ENCODE measurements at regions not wholly inside any gene's neighbourhood (a gene's known extent, or its start where the extent isn't known, plus 50 kb on each side); places are given as distances from the start of the nearest gene placed in this dataset.
"Not testable (repeated sequence)": the region's sequence is repeated elsewhere in the genome, so short reads cannot be mapped to it uniquely, and the experiment has no call there.

DNA sequence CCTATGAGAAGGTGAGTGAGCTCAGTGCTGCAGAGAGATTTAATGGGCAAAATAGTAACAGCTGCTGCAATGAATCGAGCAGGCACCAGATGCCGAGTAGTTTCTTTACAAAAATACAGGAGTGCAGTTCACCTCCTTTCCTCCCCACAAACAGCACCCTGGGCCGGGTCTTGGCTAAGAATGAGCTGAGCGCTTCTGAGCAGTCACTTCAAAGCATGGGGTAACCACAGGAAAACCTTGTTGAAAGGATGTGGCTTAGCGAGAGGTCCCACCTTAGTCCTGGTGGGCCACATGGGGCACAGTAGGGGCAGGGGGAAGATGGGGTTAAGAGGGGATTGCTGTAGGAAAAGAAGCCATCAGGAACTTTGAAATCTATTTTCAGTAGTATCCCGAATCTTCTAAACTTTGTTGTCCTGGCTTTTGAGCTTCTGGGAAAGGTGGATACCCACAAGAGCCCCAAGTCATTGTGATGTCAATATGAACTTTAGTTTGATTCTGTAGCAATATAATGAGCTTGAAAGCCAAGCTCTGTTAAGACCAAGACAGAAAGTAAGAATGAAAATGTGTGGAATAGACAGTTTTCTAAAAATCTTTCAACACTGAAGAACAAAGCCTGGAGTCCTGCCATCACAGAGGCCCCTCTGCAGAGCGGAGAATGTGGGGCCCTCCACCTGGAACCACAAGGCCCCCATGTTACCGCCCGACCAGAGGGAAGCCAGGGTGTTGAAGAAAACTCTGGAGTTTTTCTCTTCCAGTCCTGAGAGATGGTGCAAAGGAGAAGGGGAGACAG, 101.0 kb upstream of the ZNF236 start:
- DNase-seq (ENCODE audit: low read depth): no peak

DNA sequence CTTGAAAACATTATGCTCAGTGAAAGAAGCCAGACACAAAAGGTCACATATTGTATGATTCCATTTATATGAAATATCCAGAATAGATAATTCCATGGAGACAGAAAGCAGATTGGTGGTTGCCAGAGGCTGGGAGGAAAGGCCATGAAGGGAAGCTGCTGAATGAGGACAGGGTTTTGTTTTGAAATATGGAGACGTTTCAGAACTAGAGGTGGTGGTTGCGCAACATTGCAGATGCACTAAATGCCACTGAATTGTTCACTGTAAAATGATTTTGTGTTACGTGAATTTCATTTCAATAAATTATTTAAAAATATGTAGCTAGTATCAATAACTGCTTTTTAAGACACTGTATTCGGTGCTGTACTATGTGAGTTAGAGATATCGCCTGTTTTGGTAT, 101.7 kb upstream of the ZNF236 start:
- peak; percentile 22 for DNase-seq (ENCODE audit: low read depth)

DNA sequence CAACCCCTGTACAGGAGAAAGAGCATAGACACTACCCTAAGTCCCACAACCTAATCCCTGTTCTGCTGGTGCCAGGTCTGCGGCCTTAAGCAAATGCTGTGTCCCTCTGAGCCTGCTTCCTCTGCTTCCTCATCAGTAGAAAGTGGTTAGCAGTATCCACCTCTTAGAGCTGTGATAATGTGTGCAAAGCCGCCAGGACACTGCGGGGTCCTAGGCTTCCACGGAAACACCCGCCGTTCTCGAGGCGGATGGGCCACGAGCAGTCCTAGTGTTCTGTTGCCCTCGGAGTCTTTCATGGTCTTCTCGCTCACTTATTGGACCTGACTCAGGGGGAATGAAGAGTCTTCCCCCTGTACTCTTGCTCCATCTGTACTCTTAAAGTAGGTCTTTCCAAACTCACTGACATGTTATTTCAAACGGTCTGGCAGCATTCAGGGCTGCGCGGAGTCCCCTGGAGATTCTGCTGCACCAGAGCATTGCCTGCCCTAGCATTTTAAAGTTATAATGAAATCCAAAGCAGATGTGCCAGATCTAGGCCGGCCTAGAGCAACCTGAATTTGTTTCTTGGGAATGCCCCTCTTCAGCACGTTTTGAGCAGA, 107.2 kb upstream of the ZNF236 start:
- no peak for DNase-seq (ENCODE audit: low read depth)

DNA sequence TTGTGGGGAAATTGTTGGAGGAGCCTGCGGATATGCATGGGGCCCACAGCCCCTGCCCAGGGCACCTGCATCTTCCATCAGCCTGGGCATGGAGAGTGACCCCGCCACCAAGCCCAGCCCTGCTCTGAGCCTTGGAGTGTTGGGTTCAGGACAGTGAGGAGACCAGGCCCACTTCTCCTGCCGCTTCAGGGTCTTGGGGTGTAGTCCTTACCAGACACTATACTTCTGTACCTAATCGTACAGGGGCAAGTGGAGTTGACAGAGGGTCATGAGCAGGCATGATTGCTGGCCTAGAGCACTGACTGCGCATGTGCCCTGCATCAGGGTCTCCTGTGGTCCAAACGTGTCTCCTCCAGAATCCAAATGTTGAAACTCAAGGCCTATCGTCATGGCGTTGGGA, 108.9 kb upstream of the ZNF236 start:
- DNase-seq (ENCODE audit: low read depth): no peak

DNA sequence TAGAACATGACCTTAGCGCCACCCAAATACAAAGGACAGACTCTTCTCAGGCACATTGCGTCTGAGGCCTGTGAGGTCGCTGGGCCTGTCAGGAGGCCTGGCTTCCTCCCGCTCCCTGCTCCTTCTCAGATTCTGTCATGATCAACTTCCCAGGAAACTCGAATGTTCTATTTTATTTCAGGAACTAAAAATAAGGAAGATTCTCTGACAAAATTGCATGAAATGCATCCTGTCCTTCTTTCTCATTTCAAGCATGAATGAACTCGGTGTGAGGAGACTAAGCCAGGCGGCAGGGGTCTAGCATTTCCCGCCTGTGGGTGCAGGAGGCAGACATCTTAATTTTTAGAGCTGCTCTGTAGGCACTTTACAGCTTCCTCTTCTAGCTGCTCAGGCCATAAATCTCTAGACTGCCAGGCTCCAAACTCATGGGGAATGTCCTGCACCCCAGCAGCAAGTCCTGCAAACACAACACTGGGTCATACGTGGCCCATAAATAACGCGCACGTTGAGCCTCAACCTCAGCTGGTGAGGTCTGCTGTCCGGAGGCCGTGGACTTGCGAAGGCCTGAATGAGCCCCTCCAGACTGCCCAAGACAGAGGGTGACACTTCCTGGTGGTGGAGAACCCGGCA, 109.7 kb upstream of the ZNF236 start:
- DNase-seq (ENCODE audit: low read depth): no peak

DNA sequence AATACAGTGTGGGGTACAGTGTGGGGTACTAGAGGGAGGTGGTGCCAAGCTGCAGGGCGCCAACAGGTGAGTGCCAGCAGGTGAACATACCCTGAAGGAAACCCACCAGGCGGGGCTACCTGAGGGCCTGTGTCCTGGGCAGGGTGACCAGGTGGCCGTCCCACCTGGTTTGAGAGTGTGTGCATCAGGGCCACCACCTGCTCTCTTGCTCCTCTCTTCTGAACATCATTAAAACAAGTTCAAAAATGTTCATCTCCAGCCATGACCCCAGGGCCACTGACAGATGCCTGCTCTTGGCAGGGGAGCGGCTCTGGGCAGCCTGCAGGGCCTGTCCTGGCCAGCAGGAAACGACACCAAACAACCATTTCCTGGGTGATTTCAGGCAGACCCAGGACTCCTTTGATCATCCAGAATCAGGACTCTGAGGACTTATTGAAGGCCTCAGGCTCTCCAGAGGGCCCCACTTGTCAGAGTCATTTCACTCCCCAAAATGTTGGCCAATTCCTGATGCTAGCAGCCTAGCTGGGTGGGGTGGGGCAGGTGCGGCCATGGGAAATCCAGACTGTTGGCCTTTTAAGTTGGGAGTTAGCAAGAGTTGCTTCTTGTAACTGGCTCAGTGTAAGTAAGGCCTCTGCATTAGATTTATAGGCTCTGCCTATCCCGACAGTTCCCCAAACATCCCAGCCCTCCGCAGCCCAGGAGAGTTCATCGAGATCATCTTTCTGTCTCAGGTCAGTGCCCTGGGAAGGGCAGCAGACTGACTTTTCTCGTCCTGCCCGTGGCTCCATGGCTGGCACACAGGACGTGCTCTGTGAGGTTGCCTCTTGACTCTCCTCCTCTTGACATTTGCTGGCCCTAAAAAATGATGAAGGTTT, 111.5 kb upstream of the ZNF236 start:
- no peak for DNase-seq (ENCODE audit: low read depth)

DNA sequence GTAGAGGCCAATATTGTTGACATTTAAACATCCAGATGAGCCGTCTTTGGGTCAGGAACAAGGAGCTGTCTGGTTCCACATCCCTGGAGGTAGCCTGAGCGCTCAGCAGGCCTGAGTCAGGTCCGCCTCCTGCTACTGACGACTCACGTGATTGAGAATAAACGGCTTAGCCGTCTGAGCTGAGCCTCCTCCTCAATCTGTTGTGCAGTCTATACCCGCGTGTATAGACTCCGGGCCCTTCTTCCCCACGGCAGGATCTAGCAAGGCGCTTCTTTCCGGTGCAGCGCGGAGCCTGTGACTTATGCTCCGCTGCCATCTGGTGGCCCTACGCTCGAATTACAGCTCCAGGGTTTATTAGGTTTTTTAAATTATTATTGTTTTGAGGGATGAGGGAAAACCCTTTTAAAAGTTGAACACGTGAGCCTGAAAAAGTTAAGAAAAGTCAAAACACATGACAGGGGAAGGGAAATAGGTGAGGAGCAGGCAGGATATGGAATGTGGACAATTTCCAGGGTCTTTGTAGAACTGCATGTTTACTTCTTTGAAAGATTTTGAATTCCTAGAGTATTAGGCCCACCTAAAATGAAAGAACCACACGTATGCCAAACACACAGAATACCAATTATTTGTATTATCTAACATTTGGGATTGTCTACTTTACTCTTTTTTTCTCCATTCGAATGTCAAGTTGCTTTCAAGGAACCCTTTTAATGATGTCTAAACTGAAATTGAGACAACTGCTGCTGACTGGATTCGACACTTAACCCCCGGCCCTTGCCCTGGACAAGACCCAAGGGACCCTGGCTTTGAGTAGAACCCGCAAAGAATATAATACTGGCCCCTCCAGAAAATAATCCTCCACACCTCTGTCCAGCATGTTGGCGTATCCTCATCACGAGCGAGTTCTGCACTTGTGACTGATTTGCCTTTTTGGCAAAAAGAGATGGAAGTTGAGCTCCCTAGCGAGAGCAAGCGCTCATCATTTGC, 112.4 kb upstream of the ZNF236 start:
- DNase-seq (ENCODE audit: low read depth): peak; percentile 61

DNA sequence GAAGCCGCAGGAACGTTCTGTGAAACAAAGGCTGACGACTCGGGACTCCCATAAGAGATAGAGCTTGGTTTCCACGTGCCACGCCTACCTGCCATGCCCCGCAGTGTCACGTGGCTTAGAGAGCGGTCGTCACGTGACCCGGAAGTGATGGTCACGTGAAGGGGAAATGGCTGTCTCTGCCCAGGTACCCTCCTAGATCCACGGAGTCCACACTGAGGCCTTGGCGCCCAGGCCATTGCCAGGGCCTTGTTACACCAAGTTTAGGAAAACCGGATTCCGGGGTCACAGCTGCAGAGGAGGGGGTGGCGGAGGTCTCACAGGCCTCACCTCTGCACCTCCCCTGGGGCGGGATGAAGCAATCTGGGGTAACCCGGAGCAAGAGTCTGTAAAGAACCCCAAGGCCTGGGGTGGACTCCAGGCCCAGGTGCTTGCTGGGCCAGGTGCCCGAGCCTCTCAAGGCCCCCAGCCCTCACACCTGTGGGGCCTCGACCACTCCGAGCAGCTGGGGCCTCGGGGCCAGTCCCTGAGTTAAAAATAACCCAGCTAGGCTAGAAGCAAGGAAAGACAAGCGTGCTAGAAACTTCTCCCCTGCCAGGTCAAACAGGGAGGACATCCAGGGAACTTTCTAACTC, 113.5 kb upstream of the ZNF236 start:
- DNase-seq (ENCODE audit: low read depth): no peak

DNA sequence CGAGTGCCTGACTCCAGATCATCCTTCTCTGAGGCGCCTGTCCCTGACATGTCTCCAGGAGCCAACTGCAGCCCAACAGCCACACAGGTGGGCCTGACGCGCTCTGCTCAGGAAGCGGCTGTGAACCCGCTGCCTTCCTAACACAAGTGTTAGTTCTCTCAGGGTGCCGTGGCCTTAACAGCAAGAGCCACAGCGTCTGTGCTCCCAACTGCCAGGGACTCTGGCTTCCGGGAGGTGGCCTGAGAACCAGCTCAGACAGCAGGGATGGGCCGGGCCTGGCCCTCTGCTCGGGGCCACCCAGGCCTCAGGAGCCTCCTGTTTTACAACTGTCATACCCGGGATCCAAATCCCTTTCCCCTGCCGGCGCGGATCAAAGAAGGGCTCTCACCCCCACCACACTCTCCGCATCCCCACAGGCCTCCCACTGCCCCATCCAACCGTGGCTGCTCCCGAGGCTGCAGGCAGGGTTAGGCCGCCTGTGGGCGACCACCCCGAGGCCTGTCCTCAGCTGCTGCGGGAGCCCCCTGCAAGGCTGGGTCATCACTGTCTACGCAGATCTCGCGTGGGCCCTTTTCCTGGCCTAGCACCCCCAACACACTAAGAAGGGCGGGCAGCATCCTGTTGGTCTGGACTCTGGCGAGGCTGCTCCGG, 114.2 kb upstream of the ZNF236 start:
- no peak for DNase-seq (ENCODE audit: low read depth)

DNA sequence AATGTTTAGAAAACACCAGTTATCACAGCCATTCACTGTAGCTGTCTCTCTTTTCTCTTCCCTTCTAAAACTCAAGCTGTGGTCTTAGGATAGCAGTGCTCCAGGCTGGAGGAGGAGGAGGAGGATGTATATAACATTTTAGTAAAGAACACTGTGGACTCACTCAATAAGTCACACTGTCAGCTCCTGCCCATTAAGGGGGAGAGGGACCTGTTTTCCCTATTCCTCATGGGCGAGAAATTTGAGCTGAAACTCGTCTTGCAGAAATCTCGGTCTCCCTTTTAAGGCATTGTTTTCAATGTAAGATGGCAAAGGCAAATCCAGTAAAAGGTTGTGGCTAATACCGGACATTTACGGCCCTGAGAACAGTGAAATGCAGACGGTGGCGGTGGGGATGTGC, 114.8 kb upstream of the ZNF236 start:
- DNase-seq (ENCODE audit: low read depth): no peak

DNA sequence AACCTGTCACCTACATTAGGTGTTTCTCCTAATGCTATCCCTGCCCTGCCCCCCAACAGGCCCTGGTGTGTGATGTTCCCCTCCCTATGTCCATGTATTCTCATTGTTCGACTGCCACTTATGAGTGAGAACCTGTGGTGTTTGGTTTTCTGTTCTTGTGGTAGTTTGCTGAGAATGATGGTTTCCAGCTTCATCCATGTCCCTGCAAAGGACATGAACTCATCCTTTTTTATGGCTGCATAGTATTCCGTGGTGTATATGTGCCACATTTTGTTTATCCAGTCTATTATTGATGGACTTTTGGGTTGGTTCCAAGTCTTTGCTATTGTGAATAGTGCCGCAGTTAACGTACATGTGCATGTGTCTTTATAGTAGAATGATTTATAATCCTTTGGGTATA, 117.8 kb upstream of the ZNF236 start:
- DNase-seq (ENCODE audit: low read depth): not testable (repeated sequence)

DNA sequence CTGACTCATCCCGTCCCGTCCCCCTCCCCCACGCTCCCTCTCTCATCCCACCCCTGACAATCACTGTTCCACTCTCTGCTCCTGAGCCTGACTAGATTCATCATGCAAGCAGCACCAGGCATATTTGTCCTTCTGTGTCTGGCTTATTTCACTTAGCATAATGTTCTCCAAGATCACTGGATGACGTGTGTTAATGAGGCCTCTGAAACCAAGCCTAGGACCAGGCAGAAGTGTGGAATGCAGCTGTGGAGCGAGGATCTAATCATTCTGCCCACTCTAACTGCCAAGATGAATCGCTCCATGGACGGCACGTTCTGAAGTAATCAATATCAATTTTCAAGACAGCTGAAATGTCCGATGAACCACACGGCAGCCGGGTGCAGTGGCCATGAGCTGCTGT, 122.4 kb upstream of the ZNF236 start:
- no peak for DNase-seq (ENCODE audit: low read depth)

DNA sequence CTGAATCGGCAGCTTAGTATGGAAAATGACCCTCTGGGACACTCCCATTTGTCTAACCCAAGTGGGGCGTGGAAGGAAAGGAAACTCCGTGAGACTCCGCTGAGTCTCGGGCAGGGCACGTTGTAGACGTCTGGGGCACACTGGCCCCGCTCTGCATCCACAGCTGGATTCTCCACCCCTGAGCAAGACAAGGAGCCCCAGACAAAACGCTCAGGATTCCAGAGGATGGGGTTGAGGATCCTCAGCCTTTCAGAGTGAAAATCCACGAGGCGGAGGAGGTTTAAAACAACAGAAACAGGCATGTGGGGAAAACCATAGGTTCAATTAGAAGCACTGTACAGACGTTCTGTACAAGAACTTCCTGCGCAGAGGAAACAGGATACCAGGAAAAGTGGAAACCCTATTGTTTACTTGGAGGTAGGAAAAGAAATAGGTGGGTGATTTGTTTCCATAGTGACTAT, 124.9 kb upstream of the ZNF236 start:
- DNase-seq (ENCODE audit: low read depth): no peak

DNA sequence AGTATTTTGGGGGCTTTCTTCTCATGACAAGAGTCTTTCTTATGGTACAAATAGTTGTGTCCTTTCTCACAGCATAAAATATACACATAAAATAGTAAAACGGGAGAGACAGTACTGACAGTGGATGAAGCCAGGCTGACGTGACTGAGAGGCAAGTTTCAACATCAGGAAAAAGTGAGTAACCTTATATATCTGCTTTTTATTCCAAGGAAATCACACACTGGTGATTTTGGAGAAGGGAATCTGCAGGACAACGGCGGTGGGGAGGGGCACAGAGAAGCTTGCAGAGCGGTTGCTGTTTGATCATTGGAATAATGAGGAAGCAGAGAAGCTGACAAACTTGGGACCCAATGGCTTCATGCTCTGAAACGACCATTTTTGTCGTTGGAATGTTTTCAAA, 130.6 kb upstream of the ZNF236 start:
- DNase-seq (ENCODE audit: low read depth): peak; percentile 48

DNA sequence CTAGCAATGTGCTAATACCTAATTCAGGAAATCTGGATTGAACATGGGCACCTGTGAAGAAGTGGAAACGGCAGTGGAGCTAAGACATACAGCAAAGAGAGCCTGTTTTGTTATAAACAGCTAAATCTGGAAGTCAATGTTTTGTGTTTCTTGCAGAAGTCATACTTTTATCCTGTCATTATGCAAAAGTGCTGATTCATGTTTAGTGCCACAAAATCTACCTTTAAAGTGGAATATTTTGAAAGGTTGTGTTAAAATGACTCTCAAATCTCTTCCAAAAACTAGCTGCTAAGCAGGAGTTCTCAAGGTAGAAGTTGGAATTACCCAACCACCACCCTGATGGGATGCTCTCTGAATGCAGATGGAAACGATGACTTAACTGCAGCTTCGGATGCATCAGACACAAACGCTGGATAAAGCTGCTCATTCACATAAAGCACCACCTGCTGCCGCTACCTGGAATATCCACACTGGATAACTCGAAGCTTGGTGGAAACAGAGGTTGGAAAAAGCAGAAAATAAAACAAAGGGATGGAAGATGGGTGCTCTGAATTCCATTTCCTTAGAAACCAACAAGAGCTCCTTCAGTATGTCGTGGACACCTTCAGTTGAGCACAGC, 132.6 kb upstream of the ZNF236 start:
- DNase-seq (ENCODE audit: low read depth): no peak

DNA sequence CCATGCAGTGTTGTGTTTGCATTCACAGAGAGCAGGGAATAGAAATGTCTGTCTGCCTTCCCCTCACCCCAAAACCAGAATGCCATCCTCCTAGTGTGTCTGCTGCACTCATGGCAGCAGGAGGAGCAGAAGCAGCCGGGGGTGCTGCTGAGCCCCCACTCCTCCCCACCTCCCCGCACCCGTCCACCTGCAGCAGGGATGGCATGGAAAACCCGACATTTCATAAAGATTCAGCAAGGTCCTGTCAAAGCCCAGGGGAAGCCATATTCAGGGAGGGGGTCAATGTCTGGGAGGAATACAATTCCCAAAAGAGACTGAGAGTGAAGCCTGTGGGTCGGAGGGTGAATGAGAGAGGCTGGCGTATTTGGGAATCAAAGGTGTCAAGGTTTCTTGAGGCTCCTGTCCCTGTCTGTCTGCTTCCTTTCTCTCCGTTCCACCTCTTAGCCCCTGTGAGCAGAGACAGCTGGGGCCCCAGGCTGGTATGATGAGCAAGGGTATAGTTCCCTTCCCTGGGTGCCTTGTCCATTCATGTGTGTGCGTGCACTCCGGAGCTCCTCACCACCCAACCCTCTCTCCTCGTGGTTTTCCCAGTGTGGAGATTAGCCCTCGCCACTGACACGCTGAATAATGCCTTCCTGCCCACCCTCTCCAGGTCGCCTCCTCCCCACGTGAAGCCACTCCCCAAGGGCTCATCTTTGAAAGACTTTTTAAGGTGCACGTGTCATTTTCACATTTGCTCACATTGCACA, 133.5 kb upstream of the ZNF236 start:
- no peak for DNase-seq (ENCODE audit: low read depth)

DNA sequence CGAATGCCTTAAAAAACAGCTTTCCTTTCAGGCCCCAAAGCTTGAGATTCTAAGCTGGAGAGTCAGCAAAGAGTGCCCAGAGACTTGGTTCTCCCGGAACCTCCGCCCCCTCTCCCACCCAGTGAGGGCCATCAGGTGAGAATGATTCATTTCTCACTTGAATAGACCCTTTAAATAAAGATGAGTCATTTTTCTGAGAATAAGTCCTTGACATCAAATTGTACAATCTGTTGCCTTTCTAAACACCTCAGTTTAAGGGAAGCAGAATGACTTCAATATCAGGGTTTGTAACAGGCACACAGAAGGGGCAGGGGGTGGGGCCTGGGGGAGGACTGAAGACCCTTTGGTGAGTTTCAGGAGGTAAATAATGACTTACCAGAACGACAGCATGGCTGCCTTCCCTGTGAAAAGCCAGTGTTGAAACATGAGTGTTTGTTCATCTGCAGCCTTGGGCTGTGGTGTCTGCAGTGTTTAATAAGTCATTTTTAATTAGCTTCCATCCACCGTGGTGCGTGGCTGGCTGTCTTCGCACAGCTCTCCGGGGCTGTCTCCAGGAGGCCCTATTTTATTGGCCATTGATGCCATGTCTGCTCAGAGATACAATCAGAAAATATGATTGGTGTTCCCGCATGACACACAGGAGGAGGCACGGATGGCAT, 134.9 kb upstream of the ZNF236 start:
- no peak for DNase-seq (ENCODE audit: low read depth)

DNA sequence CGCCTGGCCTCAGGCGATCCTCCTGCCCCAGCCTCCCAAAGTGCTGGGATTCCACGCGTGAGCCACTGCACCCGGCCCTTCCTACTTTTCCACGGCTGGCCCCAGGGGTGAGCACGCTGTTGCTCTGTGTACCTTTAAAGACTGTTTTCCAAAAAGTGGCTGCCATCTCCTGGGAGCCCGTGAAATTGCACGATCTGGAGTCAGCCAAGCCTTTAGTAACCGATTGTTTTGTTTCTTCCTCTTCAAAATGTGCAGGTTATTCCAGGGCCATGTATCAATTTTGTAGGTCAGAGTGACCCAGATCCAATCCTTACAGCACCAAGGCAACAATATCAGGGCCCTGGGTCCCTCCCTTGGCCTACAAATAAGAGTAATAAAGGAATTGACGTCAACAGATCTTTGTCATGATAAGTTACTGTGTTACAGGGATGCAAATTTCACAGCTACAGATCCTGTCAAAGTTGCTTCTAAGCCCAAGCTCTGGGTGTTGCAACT, 135.6 kb upstream of the ZNF236 start:
- DNase-seq (ENCODE audit: low read depth): peak; percentile 47
